Activated CD4-positive, alpha-beta T cell treated with anti-CD3 and anti-CD28 coated beads, Interleukin-2, amount 10 ng/mL, durations not matched to agents 7 days and 5 days (primary cell): ENCODE measurements at regions not wholly inside any gene's neighbourhood (a gene's known extent, or its start where the extent isn't known, plus 50 kb on each side); places are given as distances from the start of the nearest gene placed in this dataset.

Experiments used
- CTCF ChIA-PET: fragments of 350-600 bp; sonication (Branson Sonifier 250); formaldehyde crosslinking; loops from one replicate; lab custom pipeline; 2021; ENCODE audit warnings: antibody characterized with exemption; lab: Charles Lee
- POLR2A ChIA-PET: fragments of 350-600 bp; sonication (Branson Sonifier 250); formaldehyde crosslinking; loops from one replicate; lab custom pipeline; 2021; ENCODE audit warnings: antibody characterized with exemption; lab: Charles Lee
- DNase-seq: peaks from one replicate; pipeline ENCODE4 v3.0.0-alpha.2; 2020
- H3K27ac Mint-ChIP-seq: one replicate; pipeline ENCODE4 v1.8.0; 2021; ENCODE audit warnings: mild to moderate bottlenecking, moderate library complexity, mixed read lengths
- H3K27me3 Mint-ChIP-seq: one replicate; pipeline ENCODE4 v1.8.0; 2021; ENCODE audit warnings: mixed read lengths
- H3K36me3 Mint-ChIP-seq: one replicate; pipeline ENCODE4 v1.8.0; 2021; ENCODE audit warnings: low read depth, mixed read lengths
- H3K4me1 Mint-ChIP-seq: one replicate; pipeline ENCODE4 v1.8.0; 2021; ENCODE audit warnings: mixed read lengths
- H3K4me3 Mint-ChIP-seq: one replicate; pipeline ENCODE4 v1.8.0; 2021; ENCODE audit warnings: mild to moderate bottlenecking, moderate library complexity, mixed read lengths
- H3K9me3 Mint-ChIP-seq: one replicate; pipeline ENCODE4 v1.8.0; 2021; ENCODE audit warnings: mixed read lengths

GRCh38 chr17:79463421-79464317 lies 147.2 kb downstream of the RBFOX3 start:
- POLR2A ChIA-PET: no interaction called here
- H3K4me3 Mint-ChIP-seq: no peak overlapping the region

DNA sequence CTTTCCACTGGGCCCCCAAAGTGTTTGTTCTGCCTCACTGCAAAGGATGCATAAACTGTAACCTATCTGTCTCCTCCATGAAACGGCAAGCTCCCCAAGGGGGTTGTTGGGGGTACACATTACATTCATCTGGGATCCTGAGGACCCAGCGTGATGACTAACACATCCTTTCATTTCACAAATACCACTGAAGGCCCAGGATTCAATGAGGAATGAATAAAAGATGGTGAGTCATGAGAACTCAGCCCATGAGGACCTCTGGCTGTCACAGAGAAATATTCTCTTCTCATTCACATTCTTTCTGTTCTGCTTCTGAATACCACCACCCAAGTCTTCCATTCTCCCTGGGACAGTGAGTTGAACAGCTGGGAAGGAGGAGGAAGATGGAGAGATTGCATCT lies 149.8 kb downstream of the RBFOX3 start:
- H3K36me3 Mint-ChIP-seq: no peaks in the 10 kb centered on the region
- CTCF ChIA-PET: no interaction called here

More at GRCh38 chr17:79463421-79464317, 147.2 kb downstream of the RBFOX3 start:
- Mint-ChIP-seq H3K9me3 (no peaks in the 10 kb centered on the region), H3K27ac (no peak overlapping the region), H3K27me3 (no peaks in the 10 kb centered on the region), H3K4me1 (no peaks in the 10 kb centered on the region), H3K36me3 (no peaks in the 10 kb centered on the region)
- no peak for DNase-seq
- CTCF ChIA-PET: no interaction called here

GRCh38 chr17:79459846-79460245 lies 151.0 kb downstream of the RBFOX3 start:
- DNase-seq: no peak
- no peaks in the 10 kb centered on the region for H3K36me3 Mint-ChIP-seq
- H3K4me3 Mint-ChIP-seq: no peak overlapping the region
- H3K27ac Mint-ChIP-seq: no peak overlapping the region
- ChIA-PET POLR2A (no interaction called here), CTCF (no interaction called here)
- H3K27me3 Mint-ChIP-seq: no peaks in the 10 kb centered on the region
- no peaks in the 10 kb centered on the region for H3K9me3 Mint-ChIP-seq
- H3K4me1 Mint-ChIP-seq: no peaks in the 10 kb centered on the region

More for the DNA sequence above, 149.8 kb downstream of the RBFOX3 start:
- H3K4me1 Mint-ChIP-seq: no peaks in the 10 kb centered on the region
- H3K27ac Mint-ChIP-seq: no peak overlapping the region
- no peaks in the 10 kb centered on the region for H3K27me3 Mint-ChIP-seq
- no peaks in the 10 kb centered on the region for H3K9me3 Mint-ChIP-seq
- no peak overlapping the region for H3K4me3 Mint-ChIP-seq
- POLR2A ChIA-PET: no interaction called here
- no peak for DNase-seq

DNA sequence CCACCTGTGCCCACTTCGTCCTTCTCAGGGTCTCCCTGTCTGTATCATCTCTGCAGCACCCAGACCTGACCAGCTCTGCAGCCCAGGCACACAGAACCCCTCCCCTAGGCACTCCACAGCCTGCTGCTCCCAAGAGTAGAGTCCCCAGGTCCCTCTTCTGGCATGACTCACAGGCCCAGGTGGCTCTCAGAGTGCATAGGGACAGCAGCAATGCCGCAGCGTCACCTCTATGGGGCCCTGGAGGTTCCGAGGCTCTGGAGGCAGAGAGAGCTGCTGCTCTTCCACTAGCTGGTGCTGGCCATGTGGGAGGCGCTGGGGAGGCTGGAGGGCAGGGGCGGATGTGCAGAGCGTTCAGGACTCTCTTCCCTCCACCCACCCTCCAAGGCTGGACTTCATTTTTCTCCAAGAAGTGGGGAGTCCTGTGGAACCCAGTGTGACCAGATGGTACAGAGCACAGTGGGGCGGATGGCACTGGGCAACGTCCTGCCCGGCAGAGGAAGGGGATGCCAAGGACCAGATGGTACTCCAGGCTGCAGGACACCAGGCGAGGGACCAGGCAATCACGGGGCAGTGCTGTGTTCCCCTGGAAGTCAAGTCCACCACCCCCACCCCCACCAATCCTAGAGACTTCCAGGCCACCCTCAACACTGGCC lies 151.7 kb downstream of the RBFOX3 start:
- no peaks in the 10 kb centered on the region for H3K9me3 Mint-ChIP-seq
- ChIA-PET POLR2A (no interaction called here), CTCF (interaction anchor here (0.6 kb wide), 1 partner anchor 183 kb away, joined by 4 read pairs; no protein-coding TSS in a partner anchor)
- H3K4me1 Mint-ChIP-seq: no peaks in the 10 kb centered on the region
- H3K27ac Mint-ChIP-seq: no peak overlapping the region
- H3K4me3 Mint-ChIP-seq: no peak overlapping the region
- DNase-seq: no peak
- H3K27me3 Mint-ChIP-seq: no peaks in the 10 kb centered on the region
- H3K36me3 Mint-ChIP-seq: no peaks in the 10 kb centered on the region

DNA sequence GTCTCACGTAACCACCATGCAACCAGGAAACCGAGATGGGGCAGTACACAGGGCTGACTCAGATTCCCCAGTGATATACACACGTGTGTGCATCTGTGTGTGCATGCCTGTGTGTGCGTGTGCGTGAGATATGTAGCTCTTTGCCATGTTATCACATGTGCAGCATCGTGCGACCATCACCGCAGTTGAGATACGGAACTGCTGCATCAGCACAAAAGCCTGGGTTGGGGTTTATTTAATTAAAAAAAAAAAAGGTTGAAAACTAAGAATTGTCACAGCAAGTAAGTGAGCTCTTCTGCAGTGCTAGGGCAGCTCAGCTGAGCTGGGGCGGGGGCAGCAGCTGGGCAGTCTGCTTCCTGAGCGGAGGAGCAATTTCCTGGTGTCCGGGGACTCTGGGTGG lies 152.5 kb downstream of the RBFOX3 start:
- ChIA-PET POLR2A (no interaction called here), CTCF (interaction anchor here (0.6 kb wide), 1 partner anchor 184 kb away, joined by 4 read pairs; no protein-coding TSS in a partner anchor)
- H3K27me3 Mint-ChIP-seq: no peaks in the 10 kb centered on the region
- H3K36me3 Mint-ChIP-seq: no peaks in the 10 kb centered on the region
- DNase-seq: no peak
- no peak overlapping the region for H3K27ac Mint-ChIP-seq
- H3K4me3 Mint-ChIP-seq: no peak overlapping the region
- H3K9me3 Mint-ChIP-seq: no peaks in the 10 kb centered on the region
- no peaks in the 10 kb centered on the region for H3K4me1 Mint-ChIP-seq

DNA sequence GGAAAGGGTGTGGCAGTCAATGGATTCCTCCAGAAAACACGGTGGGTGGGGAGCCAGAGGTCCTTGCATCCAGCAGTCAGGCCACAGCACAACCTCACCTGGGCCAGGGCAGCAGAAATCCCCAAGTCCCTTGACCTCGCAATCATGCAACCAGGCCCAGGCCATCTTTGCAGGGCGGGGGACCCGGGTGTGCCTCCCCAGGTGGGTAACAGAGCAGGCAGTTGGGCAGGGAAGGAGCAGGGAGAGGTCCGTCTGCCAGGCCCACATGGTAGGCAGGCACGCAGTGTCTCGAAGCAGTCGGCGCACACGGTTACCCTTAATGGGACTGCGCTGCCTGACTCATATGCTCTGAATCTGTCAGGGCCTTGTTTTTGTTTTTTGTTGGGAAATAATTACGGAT lies 153.0 kb downstream of the RBFOX3 start:
- no peaks in the 10 kb centered on the region for H3K36me3 Mint-ChIP-seq
- no peak overlapping the region for H3K4me3 Mint-ChIP-seq
- no peaks in the 10 kb centered on the region for H3K9me3 Mint-ChIP-seq
- H3K27me3 Mint-ChIP-seq: no peaks in the 10 kb centered on the region
- no peak overlapping the region for H3K27ac Mint-ChIP-seq
- POLR2A ChIA-PET: no interaction called here
- CTCF ChIA-PET: no interaction called here
- no peaks in the 10 kb centered on the region for H3K4me1 Mint-ChIP-seq
- no peak for DNase-seq

DNA sequence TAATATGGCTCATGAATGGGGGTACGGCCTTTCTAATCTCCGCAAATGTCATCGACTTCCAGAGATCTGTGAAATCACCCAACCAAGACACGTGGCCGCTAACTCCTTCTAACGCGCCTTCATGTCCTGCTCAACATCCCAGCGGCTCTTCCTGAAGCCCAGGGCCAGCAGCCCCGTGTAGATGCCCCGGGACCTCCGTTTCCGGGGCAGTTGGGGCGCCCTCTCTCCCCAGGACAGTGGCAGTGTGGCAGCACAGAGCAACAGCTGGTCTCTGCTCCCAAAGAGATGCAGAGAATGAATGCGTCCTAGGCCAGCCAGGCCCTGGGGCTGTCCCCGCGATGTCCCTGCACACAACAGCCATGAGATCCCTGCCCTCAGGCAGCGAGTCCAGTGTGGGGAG lies 153.5 kb downstream of the RBFOX3 start:
- Mint-ChIP-seq H3K4me3 (no peak overlapping the region), H3K27me3 (no peaks in the 10 kb centered on the region), H3K27ac (no peak overlapping the region), H3K4me1 (no peaks in the 10 kb centered on the region), H3K36me3 (no peaks in the 10 kb centered on the region), H3K9me3 (no peaks in the 10 kb centered on the region)
- CTCF ChIA-PET: no interaction called here
- POLR2A ChIA-PET: no interaction called here
- no peak for DNase-seq

- POLR2A ChIA-PET: no interaction called here
- Mint-ChIP-seq H3K36me3 (no peaks in the 10 kb centered on the region), H3K9me3 (no peaks in the 10 kb centered on the region), H3K27me3 (no peaks in the 10 kb centered on the region), H3K4me3 (no peak overlapping the region), H3K4me1 (no peaks in the 10 kb centered on the region), H3K27ac (no peak overlapping the region)
- no peak for DNase-seq
- CTCF ChIA-PET: no interaction called here
These were observed 155.2 kb downstream of the RBFOX3 start for GRCh38 chr17:79455636-79456035.

DNA sequence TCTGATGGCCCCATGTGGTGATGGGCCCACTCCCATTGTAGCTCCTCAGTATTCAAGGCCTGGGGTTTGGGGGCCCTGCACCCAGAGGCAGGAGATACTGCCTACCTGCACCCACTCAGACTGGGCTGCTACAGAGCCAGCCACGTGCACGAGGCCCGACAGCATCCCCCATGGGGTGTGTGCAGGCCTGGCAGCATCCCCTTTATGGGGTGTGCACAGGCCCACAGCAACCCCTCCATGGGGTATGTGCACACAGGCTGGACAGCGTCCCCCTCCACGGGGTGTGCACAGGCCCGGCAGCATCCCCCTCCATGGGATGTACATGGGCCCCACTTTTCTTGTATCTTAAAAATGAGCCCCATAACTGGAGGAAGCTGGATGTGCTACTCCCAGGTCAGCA lies 156.0 kb downstream of the RBFOX3 start:
- Mint-ChIP-seq H3K4me3 (no peak overlapping the region), H3K27me3 (no peaks in the 10 kb centered on the region), H3K27ac (no peak overlapping the region), H3K36me3 (no peaks in the 10 kb centered on the region), H3K4me1 (no peaks in the 10 kb centered on the region), H3K9me3 (no peaks in the 10 kb centered on the region)
- no peak for DNase-seq
- CTCF ChIA-PET: no interaction called here
- POLR2A ChIA-PET: no interaction called here

DNA sequence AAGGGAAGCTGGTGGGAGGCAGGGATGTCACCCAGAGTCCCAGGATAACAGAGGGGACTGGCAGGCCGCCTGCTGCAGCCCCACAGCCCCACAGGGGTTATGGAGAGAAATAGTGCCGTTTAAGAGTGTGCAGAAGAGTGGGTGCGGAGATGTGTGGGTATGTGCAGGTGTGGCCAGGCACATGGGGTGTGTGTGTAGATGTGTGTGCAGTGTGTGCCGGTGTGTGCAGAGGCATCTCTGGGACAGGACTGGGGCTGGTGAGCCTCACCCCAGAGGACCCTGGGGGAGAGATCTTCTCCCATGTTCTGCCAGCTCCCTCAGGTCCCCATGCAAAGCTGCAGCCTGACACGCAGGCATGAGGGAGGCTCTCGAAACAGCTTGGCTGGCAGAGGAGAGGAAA lies 157.4 kb downstream of the RBFOX3 start:
- Mint-ChIP-seq H3K27ac (no peak overlapping the region), H3K4me1 (no peaks in the 10 kb centered on the region), H3K36me3 (no peaks in the 10 kb centered on the region), H3K4me3 (no peak overlapping the region), H3K9me3 (no peaks in the 10 kb centered on the region), H3K27me3 (no peaks in the 10 kb centered on the region)
- DNase-seq: no peak
- POLR2A ChIA-PET: no interaction called here
- CTCF ChIA-PET: no interaction called here

DNA sequence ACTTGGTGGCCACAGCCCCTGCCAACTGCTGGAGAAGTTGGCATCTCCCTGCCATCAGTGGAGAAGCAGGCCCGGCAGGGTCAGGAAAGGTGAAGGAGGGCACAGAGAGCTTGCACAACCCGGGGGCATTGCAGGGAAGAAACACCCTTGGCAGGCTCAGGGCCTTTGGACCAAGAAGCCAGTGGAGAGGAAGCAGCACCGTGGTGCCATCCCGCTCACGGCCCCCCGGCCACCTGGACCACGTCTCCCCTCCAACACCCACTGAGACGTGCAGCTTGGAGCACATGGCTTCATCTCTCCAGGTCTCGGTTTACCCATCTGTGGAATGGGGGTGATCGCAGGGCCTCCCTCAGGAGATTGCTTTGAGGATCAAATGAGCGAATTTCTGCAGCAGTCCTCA lies 158.1 kb downstream of the RBFOX3 start:
- H3K4me1 Mint-ChIP-seq: no peaks in the 10 kb centered on the region

DNA sequence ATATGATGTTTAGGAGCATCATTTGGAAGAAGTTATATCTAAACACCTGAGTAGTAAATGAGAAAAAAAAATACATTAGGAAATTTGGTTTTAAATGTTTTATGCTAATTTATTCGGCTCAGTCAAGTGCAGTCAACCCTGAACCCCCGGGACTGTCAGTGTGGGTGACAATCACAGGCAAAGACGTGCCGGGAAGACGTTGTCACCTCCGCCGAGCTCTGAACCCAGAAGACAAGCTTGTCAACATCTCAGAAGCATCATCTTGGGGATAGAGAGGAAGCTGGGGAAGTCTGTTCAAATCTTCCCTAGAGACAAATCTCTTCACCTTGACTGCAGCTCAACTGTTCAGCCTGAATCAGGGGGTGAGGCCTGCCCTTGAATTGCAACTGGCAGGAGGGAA lies 159.7 kb downstream of the RBFOX3 start:
- ChIA-PET CTCF (no interaction called here), POLR2A (no interaction called here)
- Mint-ChIP-seq H3K36me3 (no peaks in the 10 kb centered on the region), H3K9me3 (no peaks in the 10 kb centered on the region), H3K4me3 (no peak overlapping the region), H3K27ac (no peak overlapping the region), H3K27me3 (no peaks in the 10 kb centered on the region), H3K4me1 (no peaks in the 10 kb centered on the region)
- DNase-seq: no peak

More for the DNA sequence above, 158.1 kb downstream of the RBFOX3 start:
- CTCF ChIA-PET: no interaction called here
- no peaks in the 10 kb centered on the region for H3K9me3 Mint-ChIP-seq
- no peaks in the 10 kb centered on the region for H3K27me3 Mint-ChIP-seq
- POLR2A ChIA-PET: no interaction called here
- H3K4me3 Mint-ChIP-seq: no peak overlapping the region
- no peak overlapping the region for H3K27ac Mint-ChIP-seq
- no peaks in the 10 kb centered on the region for H3K36me3 Mint-ChIP-seq
- no peak for DNase-seq

DNA sequence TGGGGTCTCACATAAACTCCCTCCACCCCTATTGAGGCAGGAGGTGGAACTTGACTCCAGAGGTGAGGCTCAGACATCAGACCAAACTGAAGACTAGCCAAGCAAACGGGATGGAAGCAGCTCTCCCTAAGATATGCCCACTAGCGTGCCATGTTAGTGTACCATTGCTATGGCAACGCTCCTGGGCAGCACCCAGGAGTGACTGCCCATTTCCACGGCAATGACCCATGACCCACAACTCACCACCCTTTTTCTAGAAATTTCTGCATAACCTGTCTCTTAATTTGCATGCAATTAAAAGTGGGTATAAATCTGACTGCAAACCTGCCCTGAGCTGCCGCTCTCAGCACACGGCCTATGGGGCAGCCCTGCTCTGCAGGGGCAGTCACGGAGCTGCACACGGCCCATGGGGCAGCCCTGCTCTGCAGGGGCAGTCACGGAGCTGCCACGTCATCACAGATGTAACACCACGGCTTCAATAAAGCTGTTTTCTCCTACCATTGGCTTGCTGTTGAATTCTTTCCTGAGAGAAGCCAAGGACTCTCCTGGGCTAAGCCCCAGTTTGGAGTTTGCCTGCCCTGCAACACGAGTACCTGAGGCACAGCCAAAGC lies 164.3 kb downstream of the RBFOX3 start:
- CTCF ChIA-PET: no interaction called here
- POLR2A ChIA-PET: no interaction called here
- Mint-ChIP-seq H3K4me3 (no peak overlapping the region), H3K4me1 (no peaks in the 10 kb centered on the region), H3K9me3 (no peaks in the 10 kb centered on the region), H3K27ac (no peak overlapping the region), H3K36me3 (no peaks in the 10 kb centered on the region), H3K27me3 (no peaks in the 10 kb centered on the region)
- DNase-seq: no peak
